Lower leg skin (tissue), 3 donors: ENCODE measurements at regions not wholly inside any gene's neighbourhood (a gene's known extent, or its start where the extent isn't known, plus 50 kb on each side); places are given as distances from the start of the nearest gene placed in this dataset.

ENCODE experiments used
- CTCF ChIP-seq, 3 donors: fragments of 450-650 bp; IDR thresholded peaks; one replicate each; pipeline ENCODE4 v1.5.1; 2016; ENCODE audit warnings: antibody characterized with exemption in 3 of 3, mild to moderate bottlenecking in 3 of 3, moderate library complexity in 2 of 3
- POLR2A ChIP-seq, 2 donors: fragments of 450-650 bp; IDR thresholded peaks; one replicate each; pipeline ENCODE4 v1.6.1; 2016 to 2017; ENCODE audit warnings: antibody characterized with exemption in 2 of 2, mild to moderate bottlenecking in 1 of 2, moderate library complexity in 1 of 2

DNA sequence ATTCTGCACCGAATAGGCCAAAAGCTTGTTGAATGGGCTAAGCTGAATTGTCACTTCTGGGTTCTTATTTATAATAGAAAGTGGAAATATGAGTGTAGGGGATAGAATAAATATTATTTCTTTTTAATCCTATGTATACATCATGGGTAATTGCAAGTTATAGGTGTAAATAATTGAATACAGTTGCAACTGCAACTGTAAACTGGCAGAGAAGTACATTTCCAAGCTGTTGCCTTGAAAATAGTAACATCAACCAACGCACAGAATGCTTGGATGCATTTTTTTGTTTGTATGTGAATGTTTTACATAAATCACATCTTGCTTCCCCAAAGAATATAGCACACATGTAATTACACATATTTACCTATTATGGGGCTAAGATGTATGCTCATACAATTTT, 234.1 kb downstream of the NNT start:
- TF ChIP-seq CTCF (IDR thresholded peaks at IDR 0.05) (no peak), POLR2A (IDR thresholded peaks at IDR 0.05) (no peak)
